ENCODE measurements at regions not wholly inside any gene's neighbourhood (a gene's known extent, or its start where the extent isn't known, plus 50 kb on each side); places are given as distances from the start of the nearest gene placed in this dataset.
"Not testable (repeated sequence)": the region's sequence is repeated elsewhere in the genome, so short reads cannot be mapped to it uniquely, and the experiment has no call there.

DNA sequence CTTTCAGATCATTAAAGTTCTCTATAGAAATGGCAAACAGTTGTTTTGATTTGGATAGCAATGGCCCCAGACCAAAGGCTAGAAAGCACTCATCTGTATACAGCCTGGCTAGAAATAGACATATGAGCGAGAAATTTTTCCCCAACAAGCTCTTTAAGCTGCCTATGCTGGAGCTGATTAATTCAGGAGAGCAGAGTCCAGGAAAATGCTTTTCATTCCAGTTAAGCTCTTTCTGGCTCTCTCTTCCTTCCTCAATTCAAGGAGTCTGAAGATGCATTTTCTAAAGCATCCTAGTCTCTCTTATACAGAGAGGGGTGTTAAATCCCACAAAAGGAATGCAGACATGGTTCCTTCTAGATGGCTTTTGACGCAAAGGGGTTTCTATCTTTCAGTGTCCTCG is 141.7 kb upstream of the RAI2 start:
- DNase-seq: no peak

- no peak for DNase-seq
These were observed 133.3 kb upstream of the RAI2 start for GRCh38 chrX:17994429-17994828.

GRCh38 chrX:17993062-17993461 is 132.0 kb upstream of the RAI2 start:
- DNase-seq: no peak

- no peak for DNase-seq
These were observed 129.4 kb upstream of the RAI2 start for GRCh38 chrX:17990532-17990931.

DNA sequence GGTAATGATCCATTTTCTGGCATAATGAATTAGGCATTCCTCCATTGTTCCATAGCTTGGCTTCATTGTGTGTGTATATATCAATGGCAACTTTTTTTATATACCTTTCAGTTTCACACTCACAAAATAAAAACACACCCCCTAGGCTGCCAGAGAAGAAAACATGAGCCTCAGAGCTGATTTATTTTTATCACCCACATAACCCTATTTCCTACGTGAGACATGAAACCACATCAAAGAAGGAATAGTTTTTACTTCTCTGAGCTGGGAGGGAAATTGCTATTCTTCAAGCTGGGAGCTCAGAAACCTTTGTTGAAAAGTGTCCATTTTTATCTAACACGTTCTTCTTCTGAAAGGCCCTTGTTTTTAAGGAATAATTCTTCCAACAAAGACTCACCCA is 126.7 kb upstream of the RAI2 start:
- DNase-seq: no peak

GRCh38 chrX:17986977-17987376 is 125.9 kb upstream of the RAI2 start:
- DNase-seq: no peak

DNA sequence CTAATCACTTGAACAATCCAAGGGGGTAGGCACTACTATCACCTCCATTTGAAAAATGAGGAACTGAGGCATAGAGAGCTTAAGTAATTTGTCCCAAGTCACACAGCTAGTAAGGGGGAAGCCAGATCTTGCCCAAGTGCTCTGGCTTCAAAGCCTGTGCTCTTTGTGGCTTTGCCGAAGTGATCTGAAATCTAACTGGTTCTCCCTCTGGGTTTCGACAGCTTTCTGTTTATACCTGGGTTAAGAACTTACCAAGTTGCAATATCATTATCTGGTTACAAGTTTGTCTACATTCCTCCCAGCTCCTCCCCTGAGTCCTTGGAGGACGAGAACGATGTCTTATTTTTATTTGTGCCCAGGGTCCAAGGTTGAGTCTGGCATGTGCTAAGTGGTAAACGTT is 125.3 kb upstream of the RAI2 start:
- DNase-seq: no peak

GRCh38 chrX:17984415-17984814 is 123.3 kb upstream of the RAI2 start:
- no peak for DNase-seq

GRCh38 chrX:17983389-17983788 is 122.3 kb upstream of the RAI2 start:
- DNase-seq: no peak

DNA sequence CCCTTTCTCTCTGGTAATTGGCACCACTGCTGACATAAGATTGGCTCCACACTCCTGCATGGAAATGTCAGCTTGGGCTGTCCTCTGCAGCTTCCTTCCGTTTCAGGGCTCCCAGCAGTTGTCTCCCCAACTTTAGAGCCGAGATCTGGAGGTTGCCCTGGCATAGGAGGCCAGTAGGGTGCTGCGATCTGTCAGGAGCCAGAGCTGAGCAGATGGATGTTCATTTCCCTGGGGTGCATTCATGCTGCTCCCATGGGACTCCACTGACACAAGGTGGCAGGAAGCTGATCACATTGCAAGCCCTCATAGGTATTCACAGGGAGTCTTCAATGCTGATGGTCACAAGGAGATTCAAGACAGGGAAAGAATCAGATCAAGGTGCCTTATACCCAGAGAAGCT is 116.6 kb upstream of the RAI2 start:
- no peak for DNase-seq

DNA sequence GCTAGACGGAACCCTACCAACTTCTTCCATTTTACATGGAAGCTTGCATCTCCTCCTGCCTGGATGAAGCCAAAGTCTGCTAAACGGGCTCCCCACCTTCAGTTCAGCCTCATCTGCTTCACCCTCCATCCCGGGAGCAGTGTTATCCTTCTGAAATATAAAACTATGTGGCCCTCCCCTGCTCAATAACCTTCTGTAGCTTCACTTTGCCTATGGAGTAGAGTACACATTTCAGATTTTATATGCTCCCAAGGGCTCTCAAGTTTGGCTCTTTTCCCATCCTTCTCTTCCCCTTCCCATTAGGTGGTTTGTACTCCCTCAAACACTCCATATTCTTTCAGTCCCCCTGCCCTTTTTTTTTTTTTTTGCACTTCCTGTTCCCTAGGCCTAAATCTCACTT is 115.9 kb upstream of the RAI2 start:
- no peak for DNase-seq

- DNase-seq: not testable (repeated sequence)
These were observed 114.3 kb upstream of the RAI2 start for GRCh38 chrX:17975349-17975748.

DNA sequence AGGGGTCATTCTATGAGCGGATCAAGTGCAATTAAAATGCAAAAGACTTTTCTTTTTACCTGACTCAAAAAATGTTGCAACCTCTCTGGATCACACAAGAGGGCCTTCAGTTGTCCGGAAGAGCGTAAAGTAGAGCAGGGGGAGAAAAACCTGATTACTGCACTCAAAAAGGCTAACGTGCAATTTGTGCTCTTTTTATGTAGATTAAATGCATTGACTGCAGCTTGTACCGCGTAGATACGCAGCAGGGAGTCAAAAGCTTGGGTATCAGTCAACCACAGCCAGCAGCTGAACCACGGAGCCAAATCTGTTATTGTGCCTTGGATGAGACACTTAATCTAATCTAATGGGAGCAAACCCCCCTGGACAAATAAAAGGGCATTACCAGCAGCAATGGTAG is 107.3 kb upstream of the RAI2 start:
- no peak for DNase-seq

GRCh38 chrX:17967888-17968287 is 106.8 kb upstream of the RAI2 start:
- DNase-seq: no peak

DNA sequence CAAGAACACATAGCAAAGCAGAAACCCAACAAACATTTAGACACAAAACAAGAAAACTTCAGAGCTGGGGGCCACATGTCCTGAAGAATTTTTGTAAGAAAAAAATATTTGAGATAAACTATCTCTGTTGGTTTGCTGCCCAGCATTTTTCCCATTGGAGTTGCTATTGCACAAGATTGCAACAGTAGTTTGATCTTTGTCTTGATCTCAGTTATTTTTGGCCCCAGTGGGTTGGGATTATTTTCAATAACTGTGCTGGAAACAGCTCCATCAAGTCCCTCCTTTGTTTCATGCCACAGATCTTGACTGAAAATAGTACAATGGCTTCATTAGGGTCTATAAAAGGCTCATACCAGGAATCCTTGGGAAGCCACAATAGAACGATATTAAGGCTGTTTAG is 103.8 kb upstream of the RAI2 start:
- no peak for DNase-seq

DNA sequence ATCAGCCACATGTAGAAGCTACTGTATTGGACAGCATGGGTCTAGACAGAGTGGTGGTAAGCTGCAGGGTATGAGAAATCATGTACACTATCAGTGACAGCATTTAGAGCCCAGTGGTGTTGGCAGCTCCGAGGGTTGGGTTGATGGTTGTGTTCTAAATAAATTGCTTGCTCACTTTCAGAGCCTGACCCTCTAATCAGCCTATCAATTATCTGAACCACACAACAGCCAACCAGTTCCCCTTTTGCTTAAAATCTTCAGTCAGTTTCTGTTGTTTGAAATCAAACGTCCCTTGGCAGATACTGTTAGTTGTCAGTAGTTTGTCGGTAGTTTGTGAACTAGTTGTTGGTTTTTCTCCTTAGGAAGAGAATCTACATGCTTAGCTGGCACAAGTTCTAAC is 99.8 kb upstream of the RAI2 start:
- no peak for DNase-seq

DNA sequence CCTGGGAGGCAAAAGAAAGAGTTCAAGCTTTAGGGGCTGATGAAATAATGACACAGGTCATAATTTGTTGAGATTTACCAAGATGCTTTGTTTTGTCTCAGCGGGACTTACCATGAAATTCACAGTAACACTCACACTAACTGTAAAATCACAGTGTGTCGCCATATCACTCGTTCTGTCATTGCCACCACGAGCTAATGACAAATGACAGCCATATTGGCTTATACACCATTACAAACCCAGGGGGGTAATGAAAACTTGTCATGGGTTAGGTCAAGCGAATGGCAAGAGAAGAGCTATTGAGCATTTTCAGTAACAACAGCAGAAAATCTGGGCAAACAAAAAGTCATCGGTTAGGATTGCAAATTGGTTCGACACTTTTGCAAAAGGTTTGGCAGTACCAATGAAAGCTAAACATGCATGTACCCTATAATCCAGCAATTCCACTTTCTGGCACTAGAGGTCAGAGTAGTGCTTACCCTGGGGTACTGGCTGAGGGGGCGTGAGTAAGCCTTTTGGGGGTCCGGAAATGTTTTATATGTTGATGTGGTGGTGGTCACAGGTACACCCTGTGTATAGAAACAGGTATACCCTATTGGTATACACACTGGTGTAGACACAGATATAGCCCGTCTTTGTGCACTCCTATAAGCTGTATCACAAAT is 83.9 kb upstream of the RAI2 start:
- no peak for DNase-seq

GRCh38 chrX:17941171-17941570 is 80.1 kb upstream of the RAI2 start:
- DNase-seq: not testable (repeated sequence)

- DNase-seq: no peak
These were observed 78.6 kb upstream of the RAI2 start for GRCh38 chrX:17939724-17940123.

- no peak for DNase-seq
These were observed 72.8 kb upstream of the RAI2 start for GRCh38 chrX:17933856-17934255.

- DNase-seq: no peak
These were observed 71.7 kb upstream of the RAI2 start for GRCh38 chrX:17932781-17933180.

DNA sequence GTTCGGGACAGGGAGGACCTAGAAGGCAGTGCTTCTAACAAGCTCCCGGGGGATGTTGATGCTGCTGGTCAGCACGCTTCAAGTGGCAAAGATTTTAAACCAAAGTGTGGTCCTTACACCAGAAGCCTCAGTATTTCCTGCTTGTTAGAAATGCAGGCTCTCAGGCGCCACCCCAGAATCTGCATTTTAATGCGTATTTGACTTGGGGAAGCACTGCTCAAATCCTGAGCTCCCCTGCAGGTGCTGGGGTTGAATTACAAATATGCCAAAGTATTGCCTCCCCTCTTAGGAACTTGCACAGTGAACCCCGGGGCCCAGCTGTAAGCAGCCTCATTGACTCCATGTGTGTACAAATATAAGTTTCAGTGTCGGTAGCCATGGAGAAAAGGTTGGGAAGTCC is 70.8 kb upstream of the RAI2 start:
- no peak for DNase-seq

- no peak for DNase-seq
These were observed 69.8 kb upstream of the RAI2 start for GRCh38 chrX:17930850-17931249.

DNA sequence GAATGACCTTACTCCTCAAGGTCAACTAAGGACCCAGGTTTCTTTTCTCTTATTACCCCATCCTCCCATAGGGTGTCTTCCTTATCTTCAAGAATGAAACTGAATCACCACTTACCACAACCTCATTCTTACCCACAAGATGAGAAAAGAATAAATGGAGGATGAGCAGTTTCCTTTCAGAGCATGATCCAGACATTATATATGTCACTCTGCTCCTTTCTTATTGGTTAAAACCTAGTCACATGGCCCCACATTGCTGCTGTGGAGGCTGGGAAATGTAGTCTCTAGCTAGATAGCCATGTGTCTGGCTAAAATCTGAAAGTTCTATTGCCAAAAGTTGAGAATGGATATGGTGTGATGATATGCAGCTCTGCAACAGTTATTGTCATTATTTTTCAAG is 62.4 kb upstream of the RAI2 start:
- no peak for DNase-seq

- DNase-seq: no peak
These were observed 61.2 kb upstream of the RAI2 start for GRCh38 chrX:17922303-17922702.
